ENCODE measurements at regions not wholly inside any gene's neighbourhood (a gene's known extent, or its start where the extent isn't known, plus 50 kb on each side); places are given as distances from the start of the nearest gene placed in this dataset.

GRCh38 chr3:30513374-30514152 is 92.8 kb upstream of the TGFBR2 start (continued):
- TF ChIP-seq FOXP4 (CRISPR knock-in tag; IDR thresholded peaks at IDR 0.05) (no peak), ZSCAN18 (CRISPR knock-in tag; IDR thresholded peaks at IDR 0.05) (no peak), ATF6 (CRISPR knock-in tag; IDR thresholded peaks at IDR 0.05) (no peak), PRRX2 (CRISPR knock-in tag; IDR thresholded peaks at IDR 0.05) (no peak)

- CTCF ChIA-PET, result no interaction called here
- DNase-seq (ENCODE audit: low spot score) (no peak), ATAC-seq (no peak)
- TF ChIP-seq MYBL2 (CRISPR knock-in tag; IDR thresholded peaks at IDR 0.05) (no peak), ZNF317 (CRISPR knock-in tag; IDR thresholded peaks at IDR 0.05; ENCODE audit: borderline replicate concordance, low read depth) (no peak), FOXP1 (CRISPR knock-in tag; IDR thresholded peaks at IDR 0.05; ENCODE audit: borderline replicate concordance) (no peak), FOXJ3 (CRISPR knock-in tag; IDR thresholded peaks at IDR 0.05; ENCODE audit: borderline replicate concordance) (no peak), SMAD4 (CRISPR knock-in tag; IDR thresholded peaks at IDR 0.05) (no peak), NFE2L1 (CRISPR knock-in tag; IDR thresholded peaks at IDR 0.05) (no peak), MAX (CRISPR knock-in tag; IDR thresholded peaks at IDR 0.05) (no peak), TEAD1 (CRISPR knock-in tag; IDR thresholded peaks at IDR 0.05) (no peak), NR3C1 (CRISPR knock-in tag; conservative IDR thresholded peaks at IDR 0.05; ENCODE audit: low read depth) (no peak), FOXP4 (CRISPR knock-in tag; IDR thresholded peaks at IDR 0.05) (no peak), AR (CRISPR knock-in tag; IDR thresholded peaks at IDR 0.05) (no peak), MLX (CRISPR knock-in tag; IDR thresholded peaks at IDR 0.05) (no peak)
- Mint-ChIP-seq H3K27me3 (ENCODE audit: low read depth) (no peaks in the 10 kb centered on the region), H3K27ac (no peak overlapping the region), H3K9me3 (no peaks in the 10 kb centered on the region; the same call in none of the 2 replicates), H3K36me3 (no peaks in the 10 kb centered on the region), H3K4me3 (no peak overlapping the region), H3K4me1 (peaks cover 15% of the 10 kb centered on the region)
- POLR2A ChIA-PET, result no interaction called here
These were observed 90.2 kb upstream of the TGFBR2 start for GRCh38 chr3:30516238-30516637.
